ENCODE measurements at regions not wholly inside any gene's neighbourhood (a gene's known extent, or its start where the extent isn't known, plus 50 kb on each side); places are given as distances from the start of the nearest gene placed in this dataset.
A peak's percentile ranks its signal among the peaks of the same experiment; 100 is the strongest.
"Not testable (repeated sequence)": the region's sequence is repeated elsewhere in the genome, so short reads cannot be mapped to it uniquely, and the experiment has no call there.

- H3K9me3 ChIP-seq (ENCODE audit: insufficient read depth, low read depth, low read length): peaks cover 3% of the 10 kb centered on the region
- DNase-seq (ENCODE audit: low read depth) (no peak), FAIRE-seq (no peak)
- H3K27me3 ChIP-seq (ENCODE audit: insufficient read depth, low read length): no peaks in the 10 kb centered on the region
- no peaks in the 10 kb centered on the region for H3K36me3 ChIP-seq (ENCODE audit: insufficient read depth, low read length)
- Mint-ChIP-seq H3K27me3 (ENCODE audit: low read depth, unreplicated experiment) (no peaks in the 10 kb centered on the region), H3K9me3 (ENCODE audit: unreplicated experiment) (peaks cover 13% of the 10 kb centered on the region), H3K4me1 (ENCODE audit: low read depth, unreplicated experiment) (peaks cover 5% of the 10 kb centered on the region), H3K27ac (ENCODE audit: unreplicated experiment) (peak overlapping the region; percentile 3), H3K36me3 (ENCODE audit: low read depth, unreplicated experiment) (no peaks in the 10 kb centered on the region), H3K4me3 (ENCODE audit: unreplicated experiment) (no peak overlapping the region)
- H3K27ac ChIP-seq (ENCODE audit: low read depth, low read length): no peak overlapping the region
- H3K9ac ChIP-seq (ENCODE audit: low read length): no peak overlapping the region
- no peaks in the 10 kb centered on the region for H4K20me1 ChIP-seq (ENCODE audit: insufficient read depth, low read length)
- no peak for TF ChIP-seq EZH2 (IDR thresholded peaks at IDR 0.05; ENCODE audit: insufficient read depth, low read length)
- TF ChIP-seq CTCF (IDR thresholded peaks at IDR 0.05; ENCODE audit: insufficient read depth, low read depth, low read length): no peak
- H3K79me2 ChIP-seq (ENCODE audit: insufficient read depth, low read length): no peaks in the 10 kb centered on the region
- no peaks in the 10 kb centered on the region for H3K4me1 ChIP-seq (ENCODE audit: insufficient read depth, low read length)
- H2AFZ ChIP-seq (ENCODE audit: low read depth, low read length): no peak overlapping the region
- no peak overlapping the region for H3K4me3 ChIP-seq (ENCODE audit: insufficient read depth, low read depth, low read length)
- H3K4me2 ChIP-seq (ENCODE audit: low read length): no peak overlapping the region
These were observed 824.0 kb downstream of the RAPGEF2 start for GRCh38 chr4:159926871-159927270.

- peaks cover 14% of the 10 kb centered on the region for H3K9me3 Mint-ChIP-seq (ENCODE audit: unreplicated experiment)
- no peaks in the 10 kb centered on the region for H4K20me1 ChIP-seq (ENCODE audit: insufficient read depth, low read length)
- H3K4me3 Mint-ChIP-seq (ENCODE audit: unreplicated experiment): no peak overlapping the region
- H3K4me2 ChIP-seq (ENCODE audit: low read length): no peak overlapping the region
- H3K27me3 ChIP-seq (ENCODE audit: insufficient read depth, low read length): no peaks in the 10 kb centered on the region
- no peaks in the 10 kb centered on the region for H3K27me3 Mint-ChIP-seq (ENCODE audit: low read depth, unreplicated experiment)
- no peaks in the 10 kb centered on the region for H3K4me1 ChIP-seq (ENCODE audit: insufficient read depth, low read length)
- no peaks in the 10 kb centered on the region for H3K36me3 Mint-ChIP-seq (ENCODE audit: low read depth, unreplicated experiment)
- H2AFZ ChIP-seq (ENCODE audit: low read depth, low read length): no peak overlapping the region
- no peak overlapping the region for H3K27ac Mint-ChIP-seq (ENCODE audit: unreplicated experiment)
- H3K4me3 ChIP-seq (ENCODE audit: insufficient read depth, low read depth, low read length): no peak overlapping the region
- TF ChIP-seq EZH2 (IDR thresholded peaks at IDR 0.05; ENCODE audit: insufficient read depth, low read length) (no peak), CTCF (IDR thresholded peaks at IDR 0.05; ENCODE audit: insufficient read depth, low read depth, low read length) (no peak)
- peaks cover 3% of the 10 kb centered on the region for H3K9me3 ChIP-seq (ENCODE audit: insufficient read depth, low read depth, low read length)
- FAIRE-seq (no peak), DNase-seq (ENCODE audit: low read depth) (no peak)
- no peak overlapping the region for H3K9ac ChIP-seq (ENCODE audit: low read length)
- no peaks in the 10 kb centered on the region for H3K79me2 ChIP-seq (ENCODE audit: insufficient read depth, low read length)
- no peak overlapping the region for H3K27ac ChIP-seq (ENCODE audit: low read depth, low read length)
- H3K4me1 Mint-ChIP-seq (ENCODE audit: low read depth, unreplicated experiment): peaks cover 5% of the 10 kb centered on the region
- no peaks in the 10 kb centered on the region for H3K36me3 ChIP-seq (ENCODE audit: insufficient read depth, low read length)
These were observed 824.9 kb downstream of the RAPGEF2 start for GRCh38 chr4:159927781-159928180.

- H3K27ac Mint-ChIP-seq (ENCODE audit: unreplicated experiment); H2AFZ ChIP-seq (ENCODE audit: low read depth, low read length); H3K4me1 ChIP-seq (ENCODE audit: insufficient read depth, low read length); H3K36me3 ChIP-seq (ENCODE audit: insufficient read depth, low read length); H4K20me1 ChIP-seq (ENCODE audit: insufficient read depth, low read length); H3K4me1 Mint-ChIP-seq (ENCODE audit: low read depth, unreplicated experiment); H3K4me3 Mint-ChIP-seq (ENCODE audit: unreplicated experiment); H3K9me3 ChIP-seq (ENCODE audit: insufficient read depth, low read depth, low read length); H3K27me3 Mint-ChIP-seq (ENCODE audit: low read depth, unreplicated experiment); DNase-seq (ENCODE audit: low read depth); H3K79me2 ChIP-seq (ENCODE audit: insufficient read depth, low read length); H3K4me2 ChIP-seq (ENCODE audit: low read length); H3K36me3 Mint-ChIP-seq (ENCODE audit: low read depth, unreplicated experiment); H3K27me3 ChIP-seq (ENCODE audit: insufficient read depth, low read length); H3K27ac ChIP-seq (ENCODE audit: low read depth, low read length); H3K9ac ChIP-seq (ENCODE audit: low read length); H3K4me3 ChIP-seq (ENCODE audit: insufficient read depth, low read depth, low read length); FAIRE-seq: not testable (repeated sequence)
- peaks cover 14% of the 10 kb centered on the region for H3K9me3 Mint-ChIP-seq (ENCODE audit: unreplicated experiment)
These were observed 831.7 kb downstream of the RAPGEF2 start for GRCh38 chr4:159934602-159935001.
